HG03064 (cell line): ENCODE measurements at regions not wholly inside any gene's neighbourhood (a gene's known extent, or its start where the extent isn't known, plus 50 kb on each side); places are given as distances from the start of the nearest gene placed in this dataset.
A peak's percentile ranks its signal among the peaks of the same experiment; 100 is the strongest.
"Not testable (repeated sequence)": the region's sequence is repeated elsewhere in the genome, so short reads cannot be mapped to it uniquely, and the experiment has no call there.

Experiments used
- ATAC-seq: cut with Tn5 transposase; IDR thresholded peaks from one replicate; pipeline ENCODE4 v1.9.1; 2021; ENCODE audit warnings: low read depth; ENCODE audit not compliant: unreplicated experiment

DNA sequence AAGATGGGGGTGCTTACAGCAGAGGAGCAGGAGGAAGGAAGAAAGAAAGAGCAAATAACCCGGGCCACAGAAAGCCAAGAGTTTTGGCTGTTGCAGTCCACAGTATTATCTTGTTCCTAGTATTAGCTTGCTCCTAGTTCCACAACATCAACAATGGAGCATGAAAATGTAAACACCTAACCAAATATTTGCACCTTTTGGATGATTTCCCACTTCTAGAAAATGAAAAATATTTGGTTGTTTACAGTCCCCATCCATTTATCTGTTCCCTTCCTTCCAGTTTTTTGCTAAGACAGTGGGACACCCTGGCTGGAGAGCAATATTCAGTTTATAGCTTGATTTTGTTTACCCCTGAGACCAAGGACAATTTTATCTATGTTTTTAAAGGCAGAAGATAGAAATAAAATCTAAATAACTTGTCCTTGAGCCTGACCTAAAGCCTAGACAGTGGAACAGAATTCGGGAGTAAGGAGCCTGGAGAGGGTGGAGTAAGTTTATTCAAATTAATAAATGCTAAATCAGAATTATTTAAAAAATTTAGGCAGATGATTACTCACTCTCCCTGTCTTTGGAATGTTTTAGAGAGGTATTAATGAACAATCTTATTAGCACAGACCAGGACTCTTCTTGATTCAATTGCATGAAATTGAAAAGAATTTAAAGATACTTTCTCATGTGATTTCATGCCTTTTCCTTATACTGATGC is 51.6 kb downstream of the RESF1 start:
- no peak for ATAC-seq

DNA sequence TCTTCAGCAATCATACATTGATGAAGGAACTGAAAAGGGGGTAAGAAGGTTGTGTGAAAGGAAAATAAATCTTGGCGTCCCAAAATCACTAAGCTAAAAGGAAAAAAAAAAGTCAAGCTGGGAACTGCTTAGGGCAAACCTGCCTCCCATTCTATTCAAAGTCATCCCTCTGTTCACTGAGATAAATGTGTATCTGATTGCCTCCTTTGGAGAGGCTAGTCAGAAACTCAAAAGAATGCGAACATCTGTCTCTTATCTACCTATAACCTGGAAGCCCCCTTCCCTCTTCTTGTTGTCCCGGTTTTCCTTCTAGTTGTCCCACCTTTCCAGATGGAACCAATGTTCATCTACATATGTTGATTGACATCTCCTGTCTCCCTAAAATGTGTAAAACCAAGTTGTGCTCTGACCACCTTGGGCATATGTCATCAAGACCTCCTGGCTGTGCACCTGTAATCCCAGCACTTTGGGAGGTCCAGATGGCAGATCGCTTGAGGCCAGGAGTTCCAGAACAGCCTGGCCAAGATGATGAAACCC is 53.1 kb downstream of the RESF1 start:
- ATAC-seq: no peak

DNA sequence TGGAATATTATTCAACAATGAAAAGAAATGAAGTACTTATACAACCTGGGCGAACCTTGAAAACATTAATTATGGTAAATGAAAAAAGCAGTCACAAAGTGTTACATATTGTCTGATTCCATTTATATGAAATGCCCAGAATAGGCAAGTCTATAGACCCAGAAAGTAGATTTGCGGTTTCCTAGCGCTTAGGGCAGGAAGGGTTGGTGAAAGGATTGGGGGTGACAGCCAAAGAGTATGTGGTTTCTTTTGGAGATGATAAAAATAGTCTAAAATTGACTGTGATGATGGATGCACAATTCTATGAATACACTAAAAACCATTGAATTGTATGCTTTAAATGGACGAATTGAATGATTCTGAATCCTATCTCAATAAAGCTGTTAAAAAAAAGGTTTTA is 55.8 kb downstream of the RESF1 start:
- ATAC-seq: no peak

DNA sequence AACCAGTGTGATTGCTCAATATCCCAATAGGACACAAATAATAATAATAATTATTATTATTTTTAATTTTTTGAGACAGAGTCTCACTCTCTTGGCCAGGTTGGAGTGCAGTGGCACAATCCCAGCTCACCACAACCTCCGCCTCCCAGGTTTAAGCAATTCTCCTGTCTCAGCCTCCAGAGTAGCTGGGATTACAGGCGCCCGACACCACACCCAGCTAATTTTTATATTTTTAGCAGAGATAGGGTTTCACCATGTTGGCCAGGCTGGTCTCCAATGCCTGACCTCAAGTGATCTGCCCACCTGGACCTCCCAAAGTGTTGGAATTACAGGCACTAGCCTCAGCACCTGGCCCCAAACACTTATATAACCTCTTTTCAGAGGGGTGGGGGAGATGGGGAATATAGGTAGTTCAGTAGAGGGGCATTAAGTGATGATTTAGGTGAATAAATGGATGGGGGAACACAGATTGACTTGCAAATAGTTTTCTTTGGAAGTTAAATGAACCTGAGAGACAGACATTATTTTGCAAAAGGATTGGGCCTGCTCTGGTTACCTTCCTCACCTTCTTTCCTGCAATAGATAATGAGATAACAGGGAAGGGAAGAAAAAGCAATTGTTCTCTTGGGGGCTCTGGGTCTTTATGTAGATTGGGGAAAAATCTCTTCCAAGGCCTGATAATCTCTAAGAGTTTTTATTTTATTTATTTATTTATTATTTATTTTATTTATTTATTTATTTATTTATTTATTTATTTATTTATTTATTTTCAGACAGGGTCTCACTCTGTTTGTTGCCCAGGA is 57.7 kb downstream of the RESF1 start:
- ATAC-seq: no peak

DNA sequence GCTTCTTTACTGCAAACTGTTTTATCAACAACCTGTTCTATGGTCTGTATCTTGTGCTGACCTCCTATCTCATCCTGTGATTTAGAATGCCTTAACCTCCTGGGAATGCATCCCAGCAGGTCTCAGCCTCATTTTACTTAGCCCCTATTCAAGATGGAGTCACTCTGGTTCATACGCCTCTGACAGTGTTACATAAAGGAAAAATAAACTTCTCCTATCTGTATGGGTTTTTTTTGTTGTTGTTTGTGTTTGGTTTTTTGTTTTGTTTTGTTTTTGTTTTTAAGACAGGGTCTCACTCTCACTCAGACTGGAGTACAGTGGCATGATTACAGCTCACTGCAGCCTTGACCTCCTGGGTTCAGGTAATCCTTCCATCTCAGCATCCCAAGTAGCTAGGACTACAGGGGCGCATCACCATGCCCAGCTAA is 62.1 kb downstream of the RESF1 start:
- ATAC-seq: no peak

DNA sequence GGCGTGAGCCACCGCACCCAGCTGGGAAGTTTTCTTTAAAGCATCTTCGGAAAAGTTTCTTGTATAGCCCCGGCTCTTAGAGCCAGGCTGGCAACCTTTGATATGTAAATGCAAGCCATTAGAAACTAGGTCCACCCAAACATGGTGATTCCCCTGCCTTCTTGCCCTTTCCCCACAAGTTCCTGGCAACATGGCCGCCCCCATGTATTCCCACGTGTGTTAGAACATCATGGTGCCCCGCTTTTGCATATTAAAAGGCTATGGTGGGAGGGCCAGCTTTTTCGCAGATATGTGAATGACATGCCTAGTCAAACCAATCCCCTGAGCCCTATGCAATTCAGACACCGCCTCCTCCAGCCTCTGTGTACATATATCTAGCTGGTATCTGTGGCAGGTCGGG is 63.2 kb downstream of the RESF1 start:
- not testable (repeated sequence) for ATAC-seq

DNA sequence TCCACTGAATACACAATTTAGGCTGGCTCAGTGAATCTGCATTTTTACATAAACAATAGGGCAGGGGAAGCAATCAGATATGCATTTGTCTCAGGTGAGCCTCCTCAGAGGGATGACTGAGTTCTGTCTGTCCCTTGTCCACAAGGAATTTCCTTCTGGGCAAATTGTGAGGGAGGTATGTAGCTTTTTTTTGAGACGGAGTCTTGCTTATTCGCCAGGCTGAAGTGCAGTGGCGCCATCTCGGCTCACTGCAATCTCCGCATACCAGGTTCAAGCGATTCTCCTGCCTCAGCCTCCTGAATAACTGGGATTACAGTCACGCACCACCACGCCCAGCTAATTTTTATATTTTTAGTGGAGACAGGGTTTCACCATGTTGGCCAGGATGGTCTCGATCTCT is 64.6 kb downstream of the RESF1 start:
- ATAC-seq: not testable (repeated sequence)

DNA sequence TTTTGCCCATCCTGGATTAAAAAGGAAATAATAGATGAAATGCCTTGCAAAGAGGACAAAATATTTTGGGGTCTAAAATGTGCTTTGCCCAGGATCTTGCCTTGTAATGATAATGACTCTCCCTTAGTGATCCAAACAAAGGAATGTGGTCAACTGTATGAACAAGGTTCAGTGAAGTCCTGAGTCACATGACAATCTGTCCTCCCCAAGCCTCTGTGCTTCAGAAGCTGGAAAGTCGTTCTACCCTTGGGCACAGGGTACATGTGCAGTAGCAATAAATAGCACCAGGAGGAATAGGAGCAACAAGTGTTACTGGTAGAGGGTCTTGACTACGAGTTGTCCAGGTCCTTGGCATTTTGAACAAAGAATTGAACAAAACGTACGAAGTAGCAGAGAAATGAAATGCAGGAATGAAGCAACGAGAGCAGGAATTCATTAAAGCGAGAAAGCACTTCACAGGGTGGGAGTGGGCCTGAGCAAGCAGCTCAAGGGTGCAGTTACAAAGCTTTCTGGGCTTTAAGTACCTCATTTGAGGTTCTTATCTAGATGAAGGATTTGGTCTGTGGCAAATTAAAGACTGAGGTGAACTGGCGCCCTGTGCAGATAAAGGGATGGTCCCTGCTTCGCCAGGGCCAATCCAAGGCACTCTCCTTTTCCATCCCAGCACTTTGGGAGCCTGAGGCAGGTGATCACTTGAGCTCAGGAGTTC is 65.8 kb downstream of the RESF1 start:
- no peak for ATAC-seq

DNA sequence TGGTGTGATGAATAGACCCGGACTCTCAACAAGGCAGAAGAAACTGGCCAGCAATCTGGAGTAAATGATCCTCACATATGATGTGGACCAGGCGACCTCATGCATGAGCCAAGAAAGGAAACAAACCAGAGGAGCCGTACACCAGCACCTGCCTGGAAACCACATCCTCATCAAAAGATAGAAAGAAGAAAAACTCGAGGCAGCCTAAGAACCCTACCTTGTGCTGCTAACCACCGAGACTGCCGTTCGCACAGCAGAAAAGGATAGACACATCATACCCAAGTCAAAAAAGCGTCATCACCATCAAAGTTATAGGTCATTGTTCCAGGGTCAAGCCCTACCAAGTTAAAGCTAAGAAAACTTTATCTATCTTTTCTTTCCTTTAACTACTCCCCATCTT is 66.7 kb downstream of the RESF1 start:
- ATAC-seq: peak; percentile 74

DNA sequence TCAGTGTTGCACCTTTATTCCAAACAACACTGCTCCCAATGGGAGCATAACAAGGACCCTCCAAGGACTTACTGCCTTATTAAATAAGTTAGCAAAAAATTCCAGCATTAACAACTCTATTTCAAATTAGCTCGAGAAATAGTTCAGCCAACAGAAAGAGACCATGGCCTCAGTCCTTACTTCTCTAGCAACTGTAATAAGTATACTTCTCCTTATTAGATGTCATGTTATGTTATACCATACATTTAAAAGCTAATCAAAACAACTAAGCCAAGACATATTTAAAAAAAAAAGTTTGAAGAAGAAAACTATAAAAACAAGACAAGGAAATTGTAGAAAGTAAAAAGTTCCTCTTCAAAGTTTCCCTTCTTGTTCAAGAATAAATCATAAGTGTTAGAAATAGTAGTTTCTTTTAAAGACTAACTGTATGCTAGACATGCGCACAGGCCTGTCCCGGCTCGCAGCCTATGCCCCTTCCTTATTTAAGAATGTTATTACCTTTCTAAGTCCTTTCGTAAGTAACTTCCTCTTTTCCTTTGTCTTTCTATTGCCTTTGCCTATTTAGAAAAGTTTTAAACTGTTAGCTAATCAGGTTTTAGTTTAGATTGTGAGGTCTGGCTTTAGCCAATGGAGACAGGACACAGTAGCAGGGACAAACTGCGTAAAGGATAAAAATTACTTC is 68.6 kb downstream of the RESF1 start:
- ATAC-seq: no peak

DNA sequence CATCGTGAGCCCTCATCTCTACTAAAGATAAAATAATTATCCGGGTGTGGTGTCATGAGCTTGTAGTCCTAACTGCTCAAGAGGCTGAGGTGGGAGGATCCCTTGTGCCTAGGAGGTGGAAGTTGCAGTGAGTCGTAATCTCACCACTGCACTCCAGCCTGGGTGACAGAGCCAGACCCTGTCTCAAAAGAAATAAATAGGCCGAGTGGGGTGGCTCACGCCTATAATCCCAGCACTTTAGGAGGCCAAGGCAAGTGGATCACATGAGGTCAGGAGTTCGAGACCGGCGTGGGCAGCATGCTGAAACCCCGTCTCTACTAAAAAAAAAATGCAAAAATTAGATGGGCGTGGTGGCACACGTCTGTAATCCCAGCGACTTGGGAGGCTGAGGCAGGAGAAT is 70.9 kb downstream of the RESF1 start:
- ATAC-seq: no peak

DNA sequence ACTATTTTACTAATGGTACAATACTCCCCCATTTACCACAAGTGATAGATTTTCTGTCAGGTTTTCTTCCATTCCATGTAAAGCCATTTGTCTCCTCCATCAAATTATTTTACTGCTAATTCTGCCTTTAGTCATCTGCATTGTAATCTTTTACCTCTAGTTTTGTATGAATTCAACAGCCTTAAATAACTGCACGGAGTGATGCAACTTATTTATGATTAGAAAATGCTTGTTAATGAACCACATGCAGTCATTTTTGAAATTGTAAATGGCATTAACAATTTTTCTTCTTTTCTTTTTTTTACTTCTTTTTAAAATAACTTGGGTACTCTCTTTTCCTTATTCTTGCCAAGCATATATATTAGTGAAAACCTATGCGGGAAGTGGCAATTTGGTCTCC is 71.5 kb downstream of the RESF1 start:
- ATAC-seq: no peak

DNA sequence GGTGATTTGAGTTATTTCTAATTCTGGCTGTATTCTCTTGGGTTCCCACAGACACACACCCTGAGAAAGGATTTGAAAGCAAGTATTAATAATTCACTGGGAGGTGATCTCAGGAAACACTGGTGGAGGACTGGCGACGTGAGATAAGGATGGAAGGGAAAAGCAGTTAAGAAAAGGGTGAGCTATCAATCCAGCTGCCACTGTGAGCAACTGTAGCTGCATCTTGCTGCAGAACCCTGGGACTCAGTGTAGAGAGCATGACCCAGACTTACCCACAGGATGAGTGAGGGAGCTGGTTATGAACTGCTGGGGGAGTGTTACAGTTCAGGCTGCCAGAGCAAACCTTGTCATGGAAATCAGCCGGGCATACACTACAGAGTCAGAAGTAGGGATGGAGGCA is 71.9 kb downstream of the RESF1 start:
- ATAC-seq: no peak

DNA sequence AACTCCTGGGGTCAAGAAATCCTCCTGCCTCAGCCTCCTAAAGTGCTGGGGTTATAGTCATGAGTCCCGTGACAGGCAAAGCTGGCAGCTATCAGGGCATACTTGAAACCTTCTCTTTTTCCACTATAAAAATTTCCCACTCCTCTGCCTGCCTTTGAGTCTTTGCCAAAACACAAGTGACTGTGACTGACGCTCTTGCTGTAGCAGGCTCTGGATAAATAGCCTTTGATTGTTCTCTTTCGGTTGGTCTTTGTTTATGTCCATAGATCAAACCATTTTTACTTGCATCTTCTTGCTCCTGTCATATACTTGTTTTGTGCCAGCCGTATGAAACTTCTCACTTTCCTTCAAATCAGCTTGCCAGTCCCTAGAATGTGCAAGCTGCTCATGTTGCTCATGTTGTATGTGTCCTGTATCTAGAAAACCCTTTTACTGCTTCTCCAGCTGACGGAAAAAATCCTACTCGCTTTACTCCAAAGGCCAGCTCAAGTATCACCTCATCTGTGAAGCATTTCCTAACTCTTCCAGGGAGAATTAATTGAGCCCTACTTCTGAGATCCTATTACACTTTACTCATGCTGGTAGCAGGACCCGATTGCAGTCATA is 73.1 kb downstream of the RESF1 start:
- ATAC-seq: no peak

DNA sequence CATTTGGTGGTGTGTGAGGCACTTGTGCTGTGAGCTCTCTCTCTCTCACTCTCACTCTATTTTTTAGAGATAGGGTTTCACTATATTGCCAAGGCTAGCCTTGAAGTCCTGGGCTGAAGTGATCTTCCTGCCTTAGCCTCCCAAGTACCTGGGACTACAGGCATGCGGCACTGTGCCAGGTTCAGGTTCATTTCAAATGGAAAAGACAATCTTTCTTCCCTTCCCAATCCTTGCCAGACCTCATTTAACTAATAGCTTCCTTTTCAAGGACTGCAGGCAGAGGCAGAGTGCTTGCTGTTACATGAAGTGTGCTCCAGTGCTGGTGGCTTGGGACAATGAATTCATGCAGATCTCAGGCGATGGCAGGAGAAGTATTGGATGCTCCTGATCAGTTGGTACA is 73.2 kb upstream of the BICD1 start:
- no peak for ATAC-seq

DNA sequence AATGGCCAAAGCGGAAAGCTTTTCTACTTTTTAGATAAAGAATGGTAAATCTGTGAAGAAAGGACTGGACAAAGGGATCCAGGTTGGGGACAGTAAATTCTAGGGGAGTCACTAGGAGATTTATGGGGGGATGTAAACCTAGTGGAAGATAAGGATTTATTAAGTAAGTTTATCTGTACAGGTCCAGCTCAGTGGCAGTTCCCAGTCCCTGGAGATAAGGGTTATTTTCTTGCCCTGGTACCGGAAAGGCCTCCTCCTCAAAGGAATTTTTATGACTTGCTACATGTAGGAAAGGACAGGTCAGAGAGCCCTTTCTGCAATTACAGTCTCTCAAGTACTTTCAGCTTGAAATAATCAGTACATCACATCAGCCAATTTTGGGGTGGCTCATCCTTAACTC is 72.6 kb upstream of the BICD1 start:
- ATAC-seq: no peak

DNA sequence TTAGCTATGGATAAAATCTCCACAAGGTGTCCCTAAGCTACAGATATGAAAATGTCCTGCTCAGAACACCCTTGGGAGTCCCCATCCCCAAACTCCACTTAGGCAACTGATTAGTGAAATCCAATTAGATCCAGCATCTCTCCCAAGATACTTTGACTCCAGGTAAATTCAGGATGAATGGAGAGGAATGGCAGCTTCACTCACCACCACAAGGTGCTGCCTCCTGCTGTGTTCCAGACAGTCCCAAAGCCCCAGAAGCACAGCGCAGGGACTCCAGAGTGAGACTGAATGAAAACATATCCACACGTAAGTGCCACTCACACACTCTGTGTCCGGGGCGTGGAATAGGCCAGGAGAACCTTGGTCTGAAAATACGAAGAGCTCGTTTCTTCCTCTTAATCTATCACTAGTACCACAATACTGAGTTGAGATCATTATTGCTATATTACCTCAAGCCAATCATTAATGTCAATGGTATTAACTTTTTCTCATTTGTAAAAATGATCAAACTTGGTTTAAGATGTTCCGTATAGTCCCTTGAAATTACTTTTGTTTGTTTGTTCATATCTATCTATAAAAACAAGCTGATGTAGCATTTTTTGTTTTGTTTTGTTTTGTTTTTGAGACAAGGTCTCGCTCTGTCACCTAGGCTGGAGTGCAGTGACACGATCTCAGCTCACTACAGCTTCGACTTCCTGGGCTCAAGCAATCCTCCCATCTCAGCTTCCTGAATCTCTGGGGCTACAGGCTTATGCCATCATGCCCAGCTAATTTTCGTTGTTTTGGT is 70.0 kb upstream of the BICD1 start:
- no peak for ATAC-seq

DNA sequence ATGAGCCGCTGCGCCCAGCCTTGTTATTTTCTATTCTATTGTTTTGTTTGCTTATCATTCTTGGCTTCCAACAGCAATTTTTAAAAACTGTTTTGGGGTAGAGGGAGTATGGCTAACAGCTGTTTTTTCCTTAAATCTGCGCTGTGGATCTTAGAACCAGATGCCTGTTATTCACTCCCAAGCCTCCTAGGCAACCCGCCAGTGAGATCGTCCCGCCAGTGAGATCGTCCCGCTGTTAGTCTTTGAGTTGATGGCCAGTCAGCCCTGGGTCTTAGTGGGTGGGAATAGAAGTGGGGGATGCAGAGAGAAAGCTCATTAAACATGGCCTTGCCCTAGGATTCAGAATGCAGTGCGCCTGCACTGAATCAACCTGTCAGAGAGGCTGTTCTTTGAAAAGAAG is 67.3 kb upstream of the BICD1 start:
- no peak for ATAC-seq

DNA sequence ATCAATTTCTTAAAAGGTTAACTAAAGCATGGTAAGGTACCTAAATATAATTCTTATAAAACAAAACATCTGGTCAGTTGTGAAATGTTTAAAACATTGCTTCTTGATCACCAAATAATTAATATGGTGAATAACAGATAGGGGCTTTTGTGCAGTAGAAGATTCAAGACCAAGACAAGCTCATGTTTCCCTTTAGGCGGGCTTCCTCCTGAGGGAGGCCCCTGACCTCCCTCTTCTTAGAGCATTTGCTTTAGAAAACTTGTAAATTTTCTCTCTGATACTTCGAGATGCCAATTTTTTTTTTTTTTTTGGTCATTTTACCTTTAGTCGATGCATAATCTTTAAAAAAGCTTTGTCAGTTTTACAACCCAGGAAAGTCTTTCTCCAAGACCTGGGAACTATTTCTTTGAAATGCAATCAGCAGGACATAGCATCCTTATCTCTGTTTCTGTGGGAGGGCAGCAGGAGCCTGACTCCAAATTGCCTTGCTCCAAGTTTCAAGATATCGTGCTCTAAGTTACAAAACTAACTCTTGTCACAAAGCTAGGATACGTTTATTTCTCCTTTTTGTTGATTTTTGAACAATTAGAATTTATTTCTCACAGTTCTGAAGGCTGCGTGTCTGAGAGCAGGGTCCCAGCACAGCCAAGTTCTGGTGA is 66.6 kb upstream of the BICD1 start:
- ATAC-seq: no peak
